ACC112 (cell line): ENCODE measurements at regions not wholly inside any gene's neighbourhood (a gene's known extent, or its start where the extent isn't known, plus 50 kb on each side); places are given as distances from the start of the nearest gene placed in this dataset.

ENCODE experiments used
- H2AFZ ChIP-seq: fragments of 200-600 bp; sonication (generic); one replicate; pipeline ENCODE4 v1.6.0; 2017; ENCODE audit warnings: antibody characterized with exemption, low read length; ENCODE audit not compliant: unreplicated experiment
- H3K27ac ChIP-seq: fragments of 200-600 bp; sonication (generic); 2 replicates; pipeline ENCODE4 v1.5.1; 2014; ENCODE audit warnings: low read depth, mild to moderate bottlenecking, antibody characterized with exemption, low read length, moderate library complexity
- H3K27me3 ChIP-seq: fragments of 200-600 bp; sonication (generic); 2 replicates; pipeline ENCODE4 v1.6.1; 2014; ENCODE audit warnings: mild to moderate bottlenecking, antibody characterized with exemption, low read length, moderate library complexity, mixed read lengths; ENCODE audit not compliant: insufficient read depth
- H3K36me3 ChIP-seq: fragments of 200-600 bp; sonication (generic); 2 replicates; pipeline ENCODE4 v1.6.1; 2016; ENCODE audit warnings: mild to moderate bottlenecking, antibody characterized with exemption, low read length, moderate library complexity, mixed read lengths; ENCODE audit not compliant: insufficient read depth
- H3K4me1 ChIP-seq: fragments of 200-600 bp; sonication (generic); one replicate; pipeline ENCODE4 v1.6.1; 2016; ENCODE audit warnings: low read length, mixed read lengths; ENCODE audit not compliant: insufficient read depth, unreplicated experiment, control insufficient read depth
- H3K4me3 ChIP-seq: fragments of 200-600 bp; sonication (generic); 2 replicates; pipeline ENCODE4 v1.5.1; 2014; ENCODE audit warnings: mild to moderate bottlenecking, low read depth, low read length
- H3K79me2 ChIP-seq: fragments of 200-600 bp; sonication (generic); one replicate; pipeline ENCODE4 v1.6.0; 2016; ENCODE audit warnings: low read length; ENCODE audit not compliant: control insufficient read depth, unreplicated experiment, insufficient read depth

- Histone ChIP-seq H3K4me1 (no peaks in the 10 kb centered on the region), H3K27ac (no peak overlapping the region), H3K27me3 (peaks cover 6% of the 10 kb centered on the region; the same call in 1 of the 2 replicates), H3K79me2 (no peaks in the 10 kb centered on the region), H3K36me3 (no peaks in the 10 kb centered on the region), H3K4me3 (no peak overlapping the region), H2AFZ (no peak overlapping the region)
Measured at GRCh38 chr17:79466562-79467350, 144.1 kb downstream of the RBFOX3 start.

- no peaks in the 10 kb centered on the region for H3K4me1 ChIP-seq
- no peaks in the 10 kb centered on the region for H3K36me3 ChIP-seq
- H3K4me3 ChIP-seq: no peak overlapping the region
- no peak overlapping the region for H3K27ac ChIP-seq
- H3K79me2 ChIP-seq: no peaks in the 10 kb centered on the region
- H3K27me3 ChIP-seq: peaks cover 6% of the 10 kb centered on the region; the same call in 1 of the 2 replicates
- no peak overlapping the region for H2AFZ ChIP-seq
Measured at GRCh38 chr17:79465681-79466025, 145.2 kb downstream of the RBFOX3 start.

- no peaks in the 10 kb centered on the region for H3K36me3 ChIP-seq
- H3K27ac ChIP-seq: no peak overlapping the region
- H3K79me2 ChIP-seq: no peaks in the 10 kb centered on the region
- no peak overlapping the region for H2AFZ ChIP-seq
- H3K4me1 ChIP-seq: no peaks in the 10 kb centered on the region
- H3K4me3 ChIP-seq: no peak overlapping the region
- H3K27me3 ChIP-seq: peaks cover 6% of the 10 kb centered on the region; the same call in 1 of the 2 replicates
Measured at GRCh38 chr17:79465011-79465680, 145.7 kb downstream of the RBFOX3 start.

GRCh38 chr17:79464318-79465010 is 146.4 kb downstream of the RBFOX3 start:
- Histone ChIP-seq H3K27me3 (peaks cover 6% of the 10 kb centered on the region; the same call in 1 of the 2 replicates), H3K27ac (no peak overlapping the region), H2AFZ (no peak overlapping the region), H3K79me2 (no peaks in the 10 kb centered on the region), H3K4me1 (no peaks in the 10 kb centered on the region), H3K4me3 (no peak overlapping the region), H3K36me3 (no peaks in the 10 kb centered on the region)

GRCh38 chr17:79463421-79464317 is 147.2 kb downstream of the RBFOX3 start:
- H3K27me3 ChIP-seq: peaks cover 6% of the 10 kb centered on the region; the same call in 1 of the 2 replicates

GRCh38 chr17:79461041-79461440 is 149.8 kb downstream of the RBFOX3 start:
- Histone ChIP-seq H2AFZ (no peak overlapping the region), H3K27ac (no peak overlapping the region), H3K4me3 (no peak overlapping the region), H3K79me2 (no peaks in the 10 kb centered on the region), H3K36me3 (no peaks in the 10 kb centered on the region), H3K4me1 (no peaks in the 10 kb centered on the region), H3K27me3 (peaks cover 6% of the 10 kb centered on the region; the same call in 1 of the 2 replicates)

More at GRCh38 chr17:79463421-79464317, 147.2 kb downstream of the RBFOX3 start:
- no peaks in the 10 kb centered on the region for H3K79me2 ChIP-seq
- H3K4me3 ChIP-seq: no peak overlapping the region
- no peak overlapping the region for H3K27ac ChIP-seq
- H3K36me3 ChIP-seq: no peaks in the 10 kb centered on the region
- H2AFZ ChIP-seq: no peak overlapping the region
- no peaks in the 10 kb centered on the region for H3K4me1 ChIP-seq

GRCh38 chr17:79459846-79460245 is 151.0 kb downstream of the RBFOX3 start:
- H3K27ac ChIP-seq: no peak overlapping the region
- H3K4me3 ChIP-seq: no peak overlapping the region
- H3K36me3 ChIP-seq: no peaks in the 10 kb centered on the region
- no peaks in the 10 kb centered on the region for H3K27me3 ChIP-seq
- no peak overlapping the region for H2AFZ ChIP-seq
- no peaks in the 10 kb centered on the region for H3K4me1 ChIP-seq
- no peaks in the 10 kb centered on the region for H3K79me2 ChIP-seq

GRCh38 chr17:79459003-79459655 is 151.7 kb downstream of the RBFOX3 start:
- H3K27me3 ChIP-seq: no peaks in the 10 kb centered on the region
- no peaks in the 10 kb centered on the region for H3K79me2 ChIP-seq
- H2AFZ ChIP-seq: no peak overlapping the region
- no peaks in the 10 kb centered on the region for H3K36me3 ChIP-seq
- no peak overlapping the region for H3K27ac ChIP-seq
- H3K4me3 ChIP-seq: no peak overlapping the region
- H3K4me1 ChIP-seq: no peaks in the 10 kb centered on the region

GRCh38 chr17:79458356-79458755 is 152.5 kb downstream of the RBFOX3 start:
- H3K4me1 ChIP-seq: no peaks in the 10 kb centered on the region
- H3K4me3 ChIP-seq: no peak overlapping the region
- H3K27ac ChIP-seq: no peak overlapping the region
- no peak overlapping the region for H2AFZ ChIP-seq
- H3K79me2 ChIP-seq: no peaks in the 10 kb centered on the region
- no peaks in the 10 kb centered on the region for H3K27me3 ChIP-seq
- no peaks in the 10 kb centered on the region for H3K36me3 ChIP-seq

GRCh38 chr17:79457889-79458288 is 153.0 kb downstream of the RBFOX3 start:
- no peaks in the 10 kb centered on the region for H3K79me2 ChIP-seq
- H3K27me3 ChIP-seq: no peaks in the 10 kb centered on the region
- no peak overlapping the region for H3K27ac ChIP-seq
- H3K4me1 ChIP-seq: no peaks in the 10 kb centered on the region
- H3K36me3 ChIP-seq: no peaks in the 10 kb centered on the region
- H2AFZ ChIP-seq: no peak overlapping the region
- H3K4me3 ChIP-seq: no peak overlapping the region
